Activated CD8-positive, alpha-beta memory T cell treated with anti-CD3 and anti-CD28 coated beads for 48 hours (primary cell): ENCODE measurements at regions not wholly inside any gene's neighbourhood (a gene's known extent, or its start where the extent isn't known, plus 50 kb on each side); places are given as distances from the start of the nearest gene placed in this dataset.

Experiments used
- DNase-seq, 3 experiments: peaks; one replicate each; pipeline ENCODE4 v3.0.0-alpha.2; 2020; ENCODE audit warnings: low read depth in 2 of 3, low spot score in 2 of 3

DNA sequence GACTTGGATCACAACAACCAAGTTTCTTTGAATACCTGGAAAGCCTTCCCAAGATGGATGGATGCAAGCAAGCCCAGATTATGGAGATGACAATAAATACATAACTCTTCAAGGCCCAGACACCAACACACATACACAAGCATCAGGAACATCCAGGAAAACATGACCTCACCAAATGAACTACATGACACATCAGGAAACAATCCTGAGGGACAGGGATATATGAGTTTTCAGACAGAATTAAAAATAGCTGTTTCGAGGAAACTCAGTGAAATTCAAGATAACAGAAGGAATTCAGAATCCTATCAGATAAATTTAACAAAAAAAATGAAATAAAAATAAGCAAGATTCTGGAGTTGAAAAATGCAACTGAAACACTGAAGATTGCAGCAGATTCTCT lies 659.4 kb downstream of the METTL15 start:
- DNase-seq, result no peak

DNA sequence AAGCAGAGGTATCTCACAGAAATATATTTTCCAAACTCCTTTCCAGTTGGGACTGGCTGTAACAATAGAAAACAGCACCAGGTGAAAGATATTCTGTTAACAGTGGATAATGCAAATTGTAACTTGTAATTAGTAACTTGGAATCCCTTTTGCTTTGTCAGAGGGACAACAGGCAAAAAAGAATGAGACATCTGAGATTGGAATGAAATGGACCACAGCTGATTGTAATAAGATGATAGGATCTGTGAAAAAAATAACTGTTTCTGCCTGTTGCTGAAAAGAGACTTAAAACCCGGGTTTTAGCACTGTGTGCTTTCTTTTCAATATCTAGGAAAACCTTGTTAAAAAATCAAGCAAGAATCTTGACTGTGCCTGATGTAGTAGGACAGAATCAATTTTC lies 655.7 kb downstream of the METTL15 start:
- no peak for DNase-seq

DNA sequence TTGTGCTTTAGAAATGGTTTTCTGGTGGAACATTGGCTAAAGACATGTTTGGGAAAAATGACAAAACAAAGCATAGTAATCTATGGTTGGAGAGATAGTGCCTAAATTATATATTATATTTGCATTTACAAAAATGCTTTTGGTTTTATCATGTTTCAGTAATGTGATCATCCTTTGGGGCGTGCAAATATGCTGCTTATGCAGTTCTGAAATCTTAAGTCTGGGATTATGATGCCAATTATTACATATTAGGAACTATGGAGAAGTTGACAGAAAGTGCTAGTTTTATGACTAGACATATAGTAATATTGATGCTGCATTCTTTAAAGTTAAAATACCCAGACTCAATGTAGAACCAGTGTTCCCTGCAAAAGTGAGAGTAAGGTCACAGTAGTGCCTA lies 655.0 kb downstream of the METTL15 start:
- no peak for DNase-seq

- DNase-seq, result no peak
Observed at GRCh38 chr11:28760676-28761390, 652.6 kb downstream of the METTL15 start.

- no peak for DNase-seq
Observed at GRCh38 chr11:28759311-28759710, 651.1 kb downstream of the METTL15 start.

- DNase-seq, result no peak
Observed at GRCh38 chr11:28757725-28758515, 649.7 kb downstream of the METTL15 start.

DNA sequence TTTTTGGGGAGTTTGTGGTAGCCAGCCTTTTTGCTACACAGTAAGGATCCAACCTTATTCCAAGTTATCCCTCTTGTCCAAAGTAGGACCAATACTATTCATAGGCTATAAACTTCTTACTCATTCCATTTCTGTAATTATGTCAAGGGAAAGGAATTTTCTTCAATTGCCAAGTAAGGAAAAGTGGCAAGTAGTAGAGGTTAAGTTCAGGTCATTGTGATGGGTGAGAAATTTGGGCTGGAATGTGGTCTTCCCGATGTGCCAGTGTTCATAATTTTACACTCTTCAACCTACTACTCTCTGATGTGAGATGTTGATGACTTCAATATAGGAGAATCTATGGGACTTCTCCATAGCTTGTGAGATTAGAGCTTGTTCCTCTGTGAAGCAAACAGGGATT lies 648.8 kb downstream of the METTL15 start:
- DNase-seq, result no peak

GRCh38 chr11:28743061-28743550 lies 634.9 kb downstream of the METTL15 start:
- no peak for DNase-seq

- DNase-seq, result no peak
Observed at GRCh38 chr11:28739489-28740280, 631.5 kb downstream of the METTL15 start.

GRCh38 chr11:28738549-28738948 lies 630.4 kb downstream of the METTL15 start:
- DNase-seq, result no peak

DNA sequence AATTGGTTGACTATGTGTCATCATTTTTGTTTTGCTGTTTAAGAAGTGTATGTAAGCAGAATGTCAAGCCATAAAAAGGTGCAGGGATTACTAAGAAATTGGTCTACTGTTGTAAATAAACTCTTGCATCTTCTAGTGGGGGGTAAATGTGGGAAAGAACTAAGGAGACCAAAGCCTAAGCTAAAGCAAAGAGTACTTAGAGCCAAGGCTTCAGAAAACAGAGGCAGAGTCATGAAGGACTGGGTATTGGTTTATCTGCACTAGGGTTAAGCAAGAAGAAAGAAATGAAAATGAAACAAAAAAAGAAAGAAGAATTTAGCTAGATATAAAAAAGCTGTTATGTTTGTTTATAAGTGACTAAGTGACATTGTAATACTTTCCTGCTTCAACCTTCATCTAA lies 628.1 kb downstream of the METTL15 start:
- no peak for DNase-seq

DNA sequence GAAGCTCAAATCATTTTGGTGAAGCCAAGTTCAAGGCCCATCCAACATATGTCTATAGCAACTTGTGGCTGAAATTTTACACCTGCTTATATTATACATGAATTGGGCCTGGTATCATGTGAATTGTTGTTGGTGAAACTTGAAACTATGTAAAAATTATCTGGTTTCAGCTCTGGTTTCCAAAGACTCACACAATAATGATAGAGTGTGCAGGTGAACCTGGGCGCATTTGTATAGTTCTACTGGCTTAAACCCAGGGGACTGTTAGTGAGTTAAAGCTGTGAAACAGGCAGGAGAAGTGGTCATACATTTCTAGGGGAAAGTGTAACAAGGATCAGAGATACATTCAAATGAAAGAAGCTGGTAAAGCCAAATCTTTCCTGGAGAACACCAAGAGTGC lies 627.3 kb downstream of the METTL15 start:
- DNase-seq, result no peak

DNA sequence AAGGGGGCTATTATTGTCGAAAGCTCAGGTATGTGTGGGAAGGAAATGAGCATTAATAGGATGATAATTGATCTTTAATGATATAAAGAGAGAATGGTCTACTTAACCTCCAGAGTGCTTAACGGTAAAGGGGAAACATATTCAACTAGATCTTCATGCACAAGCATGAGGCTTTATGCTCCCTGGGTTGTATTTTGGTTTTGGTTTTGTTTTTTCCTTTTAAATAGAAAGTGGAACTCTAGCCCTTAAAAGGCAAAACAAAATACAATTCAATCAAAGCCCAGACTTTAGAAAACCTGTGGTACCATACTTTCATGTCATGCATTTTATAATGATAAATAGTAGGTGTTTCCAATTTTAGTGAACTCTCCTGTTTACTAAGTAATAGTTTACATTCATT lies 622.7 kb downstream of the METTL15 start:
- no peak for DNase-seq

DNA sequence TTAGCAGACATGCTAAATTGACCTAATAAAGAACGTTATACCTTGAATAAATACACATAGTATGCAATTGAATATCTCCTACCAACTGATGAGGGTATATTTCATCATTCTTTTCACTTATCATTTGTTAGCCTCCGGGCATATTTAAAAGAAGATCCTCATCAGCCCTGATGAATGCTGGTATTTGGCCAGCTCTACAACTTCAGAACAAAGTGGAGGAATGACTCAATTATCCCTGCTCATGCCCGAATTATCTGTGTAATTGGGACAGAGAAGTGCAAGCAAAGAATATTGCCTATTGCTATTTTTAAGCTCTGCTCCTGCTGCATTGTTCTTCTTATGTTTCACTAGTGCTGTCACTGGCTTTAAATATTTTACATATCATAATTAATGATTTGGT lies 622.1 kb downstream of the METTL15 start:
- no peak for DNase-seq

- DNase-seq, result no peak
Observed at GRCh38 chr11:28729339-28729738, 621.2 kb downstream of the METTL15 start.

DNA sequence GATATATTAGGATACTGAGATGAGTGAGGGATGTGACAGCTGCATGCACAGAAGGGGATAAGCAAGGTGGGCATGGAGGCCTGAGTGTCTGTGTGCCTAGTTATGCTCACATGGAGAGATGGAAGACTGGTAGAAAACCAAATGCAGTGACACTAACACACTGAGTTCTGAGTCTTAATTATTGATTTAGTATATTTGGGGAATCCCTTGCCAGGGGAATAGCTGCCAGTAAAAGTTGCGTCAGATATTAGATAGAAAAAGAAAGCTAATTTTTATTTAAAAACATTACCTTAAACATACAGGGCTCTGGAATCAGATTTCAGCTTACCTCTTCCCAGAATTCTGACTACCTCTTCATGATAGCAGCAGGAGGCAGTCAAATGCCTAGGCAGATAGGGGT lies 620.5 kb downstream of the METTL15 start:
- no peak for DNase-seq

- no peak for DNase-seq
Observed at GRCh38 chr11:28727254-28727653, 619.1 kb downstream of the METTL15 start.

- DNase-seq, result no peak
Observed at GRCh38 chr11:28726432-28726831, 618.2 kb downstream of the METTL15 start.

- DNase-seq, result no peak
Observed at GRCh38 chr11:28715726-28716125, 607.5 kb downstream of the METTL15 start.

DNA sequence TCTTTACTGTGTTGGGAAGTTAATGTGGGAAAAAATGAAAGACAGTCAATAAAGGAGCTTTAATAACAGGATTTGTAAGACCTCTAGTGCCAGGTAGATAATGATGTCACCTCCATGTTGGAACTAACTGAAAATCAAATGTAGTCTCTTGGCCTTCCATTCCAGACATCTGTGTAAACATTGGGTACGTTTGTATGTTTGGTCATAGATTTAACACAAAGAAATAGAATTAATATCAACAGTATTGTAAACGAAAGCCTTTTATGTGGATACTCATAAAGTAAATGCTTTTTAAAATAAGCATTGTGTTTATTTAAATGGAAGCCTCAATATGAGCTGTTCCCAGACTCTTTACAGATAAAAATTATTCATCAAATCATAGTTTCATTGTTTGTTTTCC lies 605.7 kb downstream of the METTL15 start:
- no peak for DNase-seq

- no peak for DNase-seq
Observed at GRCh38 chr11:28708075-28708474, 599.9 kb downstream of the METTL15 start.

DNA sequence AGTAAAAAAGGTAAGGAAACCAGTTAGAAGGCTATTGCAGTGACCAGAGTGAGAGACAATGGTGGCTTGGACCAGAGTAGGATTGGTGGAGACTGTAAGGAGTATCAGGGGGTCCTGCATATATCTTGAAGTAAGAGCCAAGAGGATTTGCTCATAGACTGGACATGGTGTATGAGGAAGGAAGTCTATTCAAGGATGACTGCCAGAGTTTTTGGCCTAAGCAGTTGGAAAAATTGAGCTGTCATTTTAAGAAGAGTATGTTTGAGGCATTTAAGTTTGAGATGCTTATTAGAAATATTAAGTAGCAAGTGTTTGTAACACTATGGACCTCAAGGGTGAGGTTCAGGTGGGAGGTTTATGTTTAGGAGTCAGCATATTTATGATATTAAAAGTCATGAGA lies 596.6 kb downstream of the METTL15 start:
- DNase-seq, result no peak
